ENCODE measurements at regions not wholly inside any gene's neighbourhood (a gene's known extent, or its start where the extent isn't known, plus 50 kb on each side); places are given as distances from the start of the nearest gene placed in this dataset.
"Not testable (repeated sequence)": the region's sequence is repeated elsewhere in the genome, so short reads cannot be mapped to it uniquely, and the experiment has no call there.

DNA sequence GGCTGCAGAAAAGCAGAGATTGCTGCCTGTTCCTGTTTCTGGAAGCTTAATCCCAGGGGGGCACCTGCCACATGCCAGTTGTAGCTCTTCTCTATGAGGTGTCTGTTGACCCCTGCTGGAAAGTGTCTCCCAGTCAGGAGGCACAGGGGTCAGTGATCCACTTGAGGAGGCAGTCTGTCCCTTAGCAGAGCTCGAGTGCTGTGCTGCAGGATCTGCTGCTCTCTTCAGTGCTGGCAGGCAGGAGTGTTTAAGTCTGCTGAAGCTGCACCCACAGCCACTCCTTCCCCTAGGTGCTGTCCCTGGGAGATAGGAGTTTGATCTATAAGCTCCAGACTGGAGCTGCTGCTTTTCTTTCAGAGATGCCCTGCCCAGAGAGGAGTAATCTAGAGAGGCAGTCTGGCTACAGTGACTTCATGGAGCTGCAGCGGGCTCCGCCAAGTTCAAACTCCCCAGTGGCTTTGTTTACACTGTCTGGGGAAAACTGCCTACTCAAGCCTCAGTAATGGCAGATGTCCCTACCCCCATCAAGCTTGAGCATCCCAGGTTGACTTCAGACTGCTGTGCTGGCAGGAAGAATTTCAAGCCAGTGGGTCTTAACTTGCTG lies 57.6 kb upstream of the CROT start:
- peaks cover 3% of the 10 kb centered on the region for H3K27me3 Mint-ChIP-seq
- ChIA-PET POLR2A (no interaction called here), CTCF (no interaction called here)
- H3K9me3 Mint-ChIP-seq = peaks cover 4% of the 10 kb centered on the region
- H3K36me3 Mint-ChIP-seq (ENCODE audit: low read depth) = no peaks in the 10 kb centered on the region
- no peaks in the 10 kb centered on the region for H3K4me1 Mint-ChIP-seq
- no peak overlapping the region for H3K27ac Mint-ChIP-seq
- no peak for DNase-seq
- no peak overlapping the region for H3K4me3 Mint-ChIP-seq

DNA sequence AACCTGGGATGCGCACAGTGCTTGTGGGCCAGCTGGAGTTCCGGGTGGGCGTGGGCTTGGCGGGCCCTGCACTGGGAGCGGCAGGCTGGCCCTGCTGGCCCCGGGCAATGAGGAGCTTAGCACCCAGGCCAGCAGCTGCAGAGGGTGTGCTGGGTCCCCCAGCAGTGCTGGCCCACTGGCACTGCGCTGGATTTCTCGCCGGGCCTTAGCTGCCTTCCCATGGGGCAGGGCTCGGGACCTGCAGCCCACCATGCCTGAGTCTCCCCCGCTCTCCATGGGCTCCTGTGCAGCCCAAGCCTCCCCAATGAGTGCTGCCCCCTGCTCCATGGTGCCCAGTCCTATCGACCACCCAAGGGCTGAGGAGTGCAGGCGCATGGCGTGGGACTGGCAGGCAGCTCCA lies 56.7 kb upstream of the CROT start:
- DNase-seq; H3K9me3 Mint-ChIP-seq; H3K36me3 Mint-ChIP-seq (ENCODE audit: low read depth); POLR2A ChIA-PET; H3K27me3 Mint-ChIP-seq; H3K4me1 Mint-ChIP-seq; H3K4me3 Mint-ChIP-seq; H3K27ac Mint-ChIP-seq: not testable (repeated sequence)
- CTCF ChIA-PET = interaction anchor here (0.9 kb wide), 1 partner anchor 15 kb away, joined by 3 read pairs; no protein-coding TSS in a partner anchor

DNA sequence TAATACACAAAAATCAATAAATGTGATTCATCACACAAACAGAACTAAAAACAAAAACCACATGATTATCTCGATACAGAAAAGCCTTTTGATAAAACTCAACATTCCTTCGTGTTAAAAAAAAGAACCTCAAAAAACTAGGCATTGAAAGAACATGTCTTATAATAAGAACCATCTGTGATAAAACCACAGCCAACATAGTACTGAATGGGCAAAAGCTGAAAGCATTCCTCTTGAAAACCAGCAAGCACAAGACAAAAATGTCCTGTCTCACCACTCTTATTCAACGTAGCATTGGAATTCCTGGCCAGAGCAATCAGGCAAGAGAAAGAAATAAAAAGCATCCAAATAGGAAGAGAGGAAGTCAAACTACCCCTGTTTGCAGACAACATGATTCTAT lies 49.9 kb upstream of the CROT start:
- H3K4me3 Mint-ChIP-seq; DNase-seq; H3K27ac Mint-ChIP-seq; H3K36me3 Mint-ChIP-seq (ENCODE audit: low read depth); POLR2A ChIA-PET; H3K27me3 Mint-ChIP-seq; H3K4me1 Mint-ChIP-seq: not testable (repeated sequence)
- H3K9me3 Mint-ChIP-seq = peaks cover 15% of the 10 kb centered on the region
- CTCF ChIA-PET = interaction anchor here (0.7 kb wide), 1 partner anchor 560 kb away, joined by 4 read pairs; no protein-coding TSS in a partner anchor

Data from activated CD4-positive, alpha-beta T cell treated with anti-CD3 and anti-CD28 coated beads, Interleukin-2, amount 10 ng/mL, durations not matched to agents 7 days and 5 days (primary cell).